Urinary bladder (tissue), 3 donors: ENCODE measurements at regions not wholly inside any gene's neighbourhood (a gene's known extent, or its start where the extent isn't known, plus 50 kb on each side); places are given as distances from the start of the nearest gene placed in this dataset.
A peak's percentile ranks its signal among the peaks of the same experiment; 100 is the strongest.

Source experiments
- DNase-seq: peaks from one replicate; pipeline ENCODE4 v3.0.0-alpha.2; 2015; ENCODE audit errors: extremely low spot score
- H3K27ac ChIP-seq: one replicate; pipeline ENCODE4 v1.5.1; 2013; ENCODE audit warnings: low read depth, mild to moderate bottlenecking, moderate library complexity
- H3K36me3 ChIP-seq: one replicate; pipeline ENCODE4 v1.6.1; 2013; ENCODE audit warnings: mild to moderate bottlenecking, moderate library complexity; ENCODE audit not compliant: insufficient read depth
- H3K4me1 ChIP-seq: one replicate; pipeline ENCODE4 v1.6.1; 2013; ENCODE audit warnings: mild to moderate bottlenecking, moderate library complexity; ENCODE audit not compliant: insufficient read depth
- H3K4me3 ChIP-seq: one replicate; pipeline ENCODE4 v1.5.1; 2013; ENCODE audit warnings: low read depth, low read length
- WGBS: extraction: QIAGEN DNeasy Blood & Tissue Kit; methylation state at CpG from one replicate; pipeline ENCODE4 v1.1.7; 2013; 5-methylcytosine and 5-hydroxymethylcytosine counted together
- donor health status: healthy with polysubstance abuse.
- donor health status: healthy.

GRCh38 chr1:195790514-195791168, 817.6 kb downstream of the KCNT2 start:
- DNase-seq: no peak
- WGBS: 96% methylated on average over 8 of the region's 8 CpGs
- no peaks in the 10 kb centered on the region for H3K36me3 ChIP-seq
- no peaks in the 10 kb centered on the region for H3K4me1 ChIP-seq
- H3K27ac ChIP-seq: no peak overlapping the region
- no peak overlapping the region for H3K4me3 ChIP-seq

- DNase-seq: peak; percentile 1
- 27% methylated on average over 2 of the region's 2 CpGs for WGBS
These were observed 818.9 kb downstream of the KCNT2 start for GRCh38 chr1:195789321-195789720.

GRCh38 chr1:195788721-195789120, 819.5 kb downstream of the KCNT2 start:
- no peak overlapping the region for H3K27ac ChIP-seq
- no peak overlapping the region for H3K4me3 ChIP-seq
- WGBS: 62% methylated on average over 4 of the region's 4 CpGs
- DNase-seq: no peak
- no peaks in the 10 kb centered on the region for H3K36me3 ChIP-seq
- no peaks in the 10 kb centered on the region for H3K4me1 ChIP-seq

More at GRCh38 chr1:195789321-195789720, 818.9 kb downstream of the KCNT2 start:
- H3K27ac ChIP-seq: no peak overlapping the region
- no peaks in the 10 kb centered on the region for H3K4me1 ChIP-seq
- no peaks in the 10 kb centered on the region for H3K36me3 ChIP-seq
- H3K4me3 ChIP-seq: no peak overlapping the region

GRCh38 chr1:195785830-195786229, 822.4 kb downstream of the KCNT2 start:
- WGBS: 47% methylated on average over 1 of the region's 1 CpG
- no peaks in the 10 kb centered on the region for H3K36me3 ChIP-seq
- H3K27ac ChIP-seq: no peak overlapping the region
- no peaks in the 10 kb centered on the region for H3K4me1 ChIP-seq
- DNase-seq: no peak
- no peak overlapping the region for H3K4me3 ChIP-seq

- Histone ChIP-seq H3K27ac (no peak overlapping the region), H3K4me3 (no peak overlapping the region), H3K4me1 (no peaks in the 10 kb centered on the region), H3K36me3 (no peaks in the 10 kb centered on the region)
- 90% methylated on average over 3 of the region's 3 CpGs for WGBS
- no peak for DNase-seq
These were observed 834.3 kb downstream of the KCNT2 start for GRCh38 chr1:195773931-195774330.

GRCh38 chr1:195769461-195769860, 838.8 kb downstream of the KCNT2 start:
- Histone ChIP-seq H3K4me3 (no peak overlapping the region), H3K4me1 (no peaks in the 10 kb centered on the region), H3K27ac (no peak overlapping the region), H3K36me3 (no peaks in the 10 kb centered on the region)
- no peak for DNase-seq

- no peak for DNase-seq
- H3K36me3 ChIP-seq: no peaks in the 10 kb centered on the region
- no peaks in the 10 kb centered on the region for H3K4me1 ChIP-seq
- H3K4me3 ChIP-seq: no peak overlapping the region
- no peak overlapping the region for H3K27ac ChIP-seq
These were observed 839.3 kb downstream of the KCNT2 start for GRCh38 chr1:195768936-195769335.

GRCh38 chr1:195768377-195768776, 839.9 kb downstream of the KCNT2 start:
- Histone ChIP-seq H3K27ac (no peak overlapping the region), H3K36me3 (no peaks in the 10 kb centered on the region), H3K4me3 (no peak overlapping the region), H3K4me1 (no peaks in the 10 kb centered on the region)
- 72% methylated on average over 2 of the region's 2 CpGs for WGBS
- no peak for DNase-seq

- no peaks in the 10 kb centered on the region for H3K4me1 ChIP-seq
- no peaks in the 10 kb centered on the region for H3K36me3 ChIP-seq
- no peak for DNase-seq
- H3K4me3 ChIP-seq: no peak overlapping the region
- H3K27ac ChIP-seq: no peak overlapping the region
These were observed 841.5 kb downstream of the KCNT2 start for GRCh38 chr1:195766709-195767108.

- no peak overlapping the region for H3K27ac ChIP-seq
- DNase-seq: no peak
- 87% methylated on average over 1 of the region's 1 CpG for WGBS
- H3K4me3 ChIP-seq: no peak overlapping the region
- H3K4me1 ChIP-seq: no peaks in the 10 kb centered on the region
- H3K36me3 ChIP-seq: no peaks in the 10 kb centered on the region
These were observed 843.1 kb downstream of the KCNT2 start for GRCh38 chr1:195765099-195765498.

- no peak overlapping the region for H3K4me3 ChIP-seq
- H3K27ac ChIP-seq: no peak overlapping the region
- DNase-seq: no peak
- 79% methylated on average over 4 of the region's 4 CpGs for WGBS
- H3K4me1 ChIP-seq: no peaks in the 10 kb centered on the region
- H3K36me3 ChIP-seq: no peaks in the 10 kb centered on the region
These were observed 844.3 kb downstream of the KCNT2 start for GRCh38 chr1:195763907-195764374.

- no peak overlapping the region for H3K4me3 ChIP-seq
- WGBS: 94% methylated on average over 22 of the region's 22 CpGs
- H3K36me3 ChIP-seq: no peaks in the 10 kb centered on the region
- no peak for DNase-seq
- H3K27ac ChIP-seq: no peak overlapping the region
- H3K4me1 ChIP-seq: no peaks in the 10 kb centered on the region
These were observed 844.9 kb downstream of the KCNT2 start for GRCh38 chr1:195763146-195763906.

GRCh38 chr1:195761104-195761503, 847.1 kb downstream of the KCNT2 start:
- Histone ChIP-seq H3K36me3 (no peaks in the 10 kb centered on the region), H3K27ac (no peak overlapping the region), H3K4me1 (no peaks in the 10 kb centered on the region), H3K4me3 (no peak overlapping the region)
- no peak for DNase-seq

- DNase-seq: no peak
- no peaks in the 10 kb centered on the region for H3K36me3 ChIP-seq
- no peak overlapping the region for H3K27ac ChIP-seq
These were observed 852.1 kb downstream of the KCNT2 start for GRCh38 chr1:195756109-195756508.

More at GRCh38 chr1:195756109-195756508, 852.1 kb downstream of the KCNT2 start:
- Histone ChIP-seq H3K4me3 (no peak overlapping the region), H3K4me1 (no peaks in the 10 kb centered on the region)
